HL-60 (cell line): ENCODE measurements at regions not wholly inside any gene's neighbourhood (a gene's known extent, or its start where the extent isn't known, plus 50 kb on each side); places are given as distances from the start of the nearest gene placed in this dataset.

ENCODE experiments used
- POLR2AphosphoS5 ChIP-seq: IDR thresholded peaks from 2 replicates; pipeline ENCODE4 v1.6.1; 2012; ENCODE audit warnings: low read depth
- SPI1 ChIP-seq: IDR thresholded peaks from 2 replicates; pipeline ENCODE4 v1.6.1; 2012; ENCODE audit warnings: low read depth, mild to moderate bottlenecking, borderline replicate concordance
- TF ChIP-seq, protein P1 (sequence below): IDR thresholded peaks from one replicate; pipeline ENCODE4 v1.5.1; 2011; ENCODE audit warnings: low read length, control low read depth, inconsistent platforms; ENCODE audit not compliant: insufficient read depth

- no peak for TF ChIP-seq POLR2AphosphoS5
- TF ChIP-seq, protein P1, sequence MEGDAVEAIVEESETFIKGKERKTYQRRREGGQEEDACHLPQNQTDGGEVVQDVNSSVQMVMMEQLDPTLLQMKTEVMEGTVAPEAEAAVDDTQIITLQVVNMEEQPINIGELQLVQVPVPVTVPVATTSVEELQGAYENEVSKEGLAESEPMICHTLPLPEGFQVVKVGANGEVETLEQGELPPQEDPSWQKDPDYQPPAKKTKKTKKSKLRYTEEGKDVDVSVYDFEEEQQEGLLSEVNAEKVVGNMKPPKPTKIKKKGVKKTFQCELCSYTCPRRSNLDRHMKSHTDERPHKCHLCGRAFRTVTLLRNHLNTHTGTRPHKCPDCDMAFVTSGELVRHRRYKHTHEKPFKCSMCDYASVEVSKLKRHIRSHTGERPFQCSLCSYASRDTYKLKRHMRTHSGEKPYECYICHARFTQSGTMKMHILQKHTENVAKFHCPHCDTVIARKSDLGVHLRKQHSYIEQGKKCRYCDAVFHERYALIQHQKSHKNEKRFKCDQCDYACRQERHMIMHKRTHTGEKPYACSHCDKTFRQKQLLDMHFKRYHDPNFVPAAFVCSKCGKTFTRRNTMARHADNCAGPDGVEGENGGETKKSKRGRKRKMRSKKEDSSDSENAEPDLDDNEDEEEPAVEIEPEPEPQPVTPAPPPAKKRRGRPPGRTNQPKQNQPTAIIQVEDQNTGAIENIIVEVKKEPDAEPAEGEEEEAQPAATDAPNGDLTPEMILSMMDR, result no peak
- no peak for TF ChIP-seq SPI1
These were observed 107.2 kb upstream of the CENPW start for GRCh38 chr6:126232671-126233070.
